Uterus (tissue), 2 donors: ENCODE measurements at regions not wholly inside any gene's neighbourhood (a gene's known extent, or its start where the extent isn't known, plus 50 kb on each side); places are given as distances from the start of the nearest gene placed in this dataset.

Experiments used
- CTCF ChIP-seq, 4 experiments: fragments of 200-600 bp in 2 of 4; fragments of 450-650 bp in 2 of 4; sonication (generic) in 2 of 4; IDR thresholded peaks; one replicate each; pipeline ENCODE4 v1.5.1; 2016 to 2019; ENCODE audit warnings: antibody characterized with exemption in 4 of 4, mild to moderate bottlenecking in 2 of 4, moderate library complexity in 1 of 4
- POLR2A ChIP-seq, 2 donors: fragments of 450-650 bp; IDR thresholded peaks; one replicate each; pipeline ENCODE4 v1.6.1; 2016; ENCODE audit warnings: antibody characterized with exemption in 2 of 2, mild to moderate bottlenecking in 1 of 2, moderate library complexity in 1 of 2

GRCh38 chr2:22078701-22079100, 954.9 kb downstream of the TDRD15 start:
- TF ChIP-seq CTCF (IDR thresholded peaks at IDR 0.05) (no peak), POLR2A (IDR thresholded peaks at IDR 0.05) (no peak)
